GM12872 (cell line): ENCODE measurements at regions not wholly inside any gene's neighbourhood (a gene's known extent, or its start where the extent isn't known, plus 50 kb on each side); places are given as distances from the start of the nearest gene placed in this dataset.

ENCODE experiments used
- CTCF ChIP-seq: IDR thresholded peaks from 3 replicates; pipeline ENCODE4 v1.5.1; 2011; ENCODE audit warnings: low read depth, mild to moderate bottlenecking, low read length, moderate library complexity; ENCODE audit not compliant: insufficient read depth

- no peak for TF ChIP-seq CTCF
These were observed 310.4 kb downstream of the RRAGC start for GRCh38 chr1:38549191-38549590.

- no peak for TF ChIP-seq CTCF
These were observed 312.3 kb downstream of the RRAGC start for GRCh38 chr1:38547321-38547720.

- TF ChIP-seq CTCF, result no peak
These were observed 312.9 kb downstream of the RRAGC start for GRCh38 chr1:38546636-38547035.

GRCh38 chr1:38541223-38541622 is 318.3 kb downstream of the RRAGC start:
- TF ChIP-seq CTCF, result no peak

- no peak for TF ChIP-seq CTCF
These were observed 319.6 kb downstream of the RRAGC start for GRCh38 chr1:38539931-38540330.

GRCh38 chr1:38538834-38539233 is 320.7 kb downstream of the RRAGC start:
- no peak for TF ChIP-seq CTCF

- TF ChIP-seq CTCF, result no peak
These were observed 323.5 kb downstream of the RRAGC start for GRCh38 chr1:38536089-38536488.

GRCh38 chr1:38534473-38534823 is 325.1 kb downstream of the RRAGC start:
- TF ChIP-seq CTCF, result no peak
